ENCODE measurements at regions not wholly inside any gene's neighbourhood (a gene's known extent, or its start where the extent isn't known, plus 50 kb on each side); places are given as distances from the start of the nearest gene placed in this dataset.

DNA sequence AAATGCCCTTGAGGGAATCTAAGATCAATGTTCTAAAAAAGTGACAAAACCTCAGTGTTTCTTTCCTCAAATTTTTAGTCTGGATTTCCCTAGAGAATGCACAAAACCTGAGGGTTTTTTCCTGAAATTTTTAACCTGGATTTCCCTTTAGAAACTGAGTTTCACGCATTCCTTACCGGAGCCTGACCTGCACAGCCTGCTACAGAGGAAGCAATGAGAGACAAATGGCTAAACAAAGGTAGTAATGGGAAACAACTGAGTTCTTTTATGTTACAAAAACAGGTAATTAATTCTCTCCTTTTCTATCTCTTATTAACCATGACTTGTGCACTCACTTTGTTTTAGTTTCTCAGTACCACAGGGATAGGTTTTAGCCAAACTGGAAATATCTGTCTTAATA lies 281.7 kb upstream of the NT5E start:
- TF ChIP-seq ZNF780A (CRISPR knock-in tag; IDR thresholded peaks at IDR 0.05) (no peak), XRCC5 (IDR thresholded peaks at IDR 0.05; ENCODE audit: low read depth, low read length) (no peak), ESRRB (CRISPR knock-in tag; IDR thresholded peaks at IDR 0.05; ENCODE audit: borderline replicate concordance) (no peak), ZNF707 (CRISPR knock-in tag; conservative IDR thresholded peaks at IDR 0.05) (no peak), TAF9B (IDR thresholded peaks at IDR 0.05; ENCODE audit: partially characterized antibody) (no peak), POU5F1 (IDR thresholded peaks at IDR 0.05; ENCODE audit: borderline replicate concordance, low read depth, low read length, partially characterized antibody) (no peak), ZNF766 (CRISPR knock-in tag; conservative IDR thresholded peaks at IDR 0.05) (no peak), SIX5 (IDR thresholded peaks at IDR 0.05; ENCODE audit: borderline replicate concordance in 1 of 2, insufficient read depth in 1 of 2, low read depth in 1 of 2, low read length in 2 of 2) (no peak), NRF1 (conservative IDR thresholded peaks at IDR 0.05 in 1 of 2, IDR thresholded peaks at IDR 0.05 in 1 of 2) (no peak)
- TF ChIP-seq, protein P1, sequence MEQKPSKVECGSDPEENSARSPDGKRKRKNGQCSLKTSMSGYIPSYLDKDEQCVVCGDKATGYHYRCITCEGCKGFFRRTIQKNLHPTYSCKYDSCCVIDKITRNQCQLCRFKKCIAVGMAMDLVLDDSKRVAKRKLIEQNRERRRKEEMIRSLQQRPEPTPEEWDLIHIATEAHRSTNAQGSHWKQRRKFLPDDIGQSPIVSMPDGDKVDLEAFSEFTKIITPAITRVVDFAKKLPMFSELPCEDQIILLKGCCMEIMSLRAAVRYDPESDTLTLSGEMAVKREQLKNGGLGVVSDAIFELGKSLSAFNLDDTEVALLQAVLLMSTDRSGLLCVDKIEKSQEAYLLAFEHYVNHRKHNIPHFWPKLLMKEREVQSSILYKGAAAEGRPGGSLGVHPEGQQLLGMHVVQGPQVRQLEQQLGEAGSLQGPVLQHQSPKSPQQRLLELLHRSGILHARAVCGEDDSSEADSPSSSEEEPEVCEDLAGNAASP (IDR thresholded peaks at IDR 0.05) = no peak
- ATAC-seq (no peak), FAIRE-seq (no peak), DNase-seq (ENCODE audit: extremely low read depth in 1 of 4, low spot score in 3 of 4) (no peak)
- Histone ChIP-seq H3K27me3 (ENCODE audit: control insufficient read depth in 2 of 2, insufficient read depth in 2 of 2, low read length in 2 of 2) (no peaks in the 10 kb centered on the region), H4K20me1 (replicated peaks; ENCODE audit: control insufficient read depth, insufficient read depth, low read length) (no peaks in the 10 kb centered on the region), H3K9me3 (replicated peaks; ENCODE audit: control insufficient read depth, insufficient read depth, low read depth, low read length) (no peaks in the 10 kb centered on the region), H3K79me2 (ENCODE audit: control insufficient read depth, insufficient read depth, low read length) (no peaks in the 10 kb centered on the region), H3K4me2 (ENCODE audit: insufficient read depth, low read length) (no peak overlapping the region), H3K27ac (ENCODE audit: extremely low read depth, low read depth, low read length) (no peak overlapping the region), H3K4me1 (replicated peaks in 1 of 2; ENCODE audit: control insufficient read depth in 2 of 2, insufficient read depth in 2 of 2, low read length in 2 of 2) (no peaks in the 10 kb centered on the region), H3K9ac (ENCODE audit: insufficient read depth in 1 of 2, low read depth in 2 of 2, low read length in 2 of 2) (no peak overlapping the region), H3K4me3 (no peak overlapping the region), H3K9me1 (ENCODE audit: control insufficient read depth, insufficient read depth, low read length) (no peaks in the 10 kb centered on the region), H2AFZ (ENCODE audit: low read depth, low read length) (no peak overlapping the region), H3K36me3 (ENCODE audit: control insufficient read depth, insufficient read depth, low read length) (no peaks in the 10 kb centered on the region)
- 0% methylated on average over 2 of the region's 2 CpGs for WGBS (ENCODE audit: insufficient coverage, low coverage, missing lambda C conversion rate)
- in situ Hi-C loops (cut with MboI) (no loop called here), intact Hi-C loops (cut with micrococcal nuclease) (no loop called here)
- ChIA-PET POLR2A (no interaction called here), CTCF (ENCODE audit: low intra/inter-chr PET ratio) (no interaction called here)
- BruUV-seq (replicated peaks) = no TSS peak

Measured in K562 (cell line).